ENCODE measurements at regions not wholly inside any gene's neighbourhood (a gene's known extent, or its start where the extent isn't known, plus 50 kb on each side); places are given as distances from the start of the nearest gene placed in this dataset.
"Not testable (repeated sequence)": the region's sequence is repeated elsewhere in the genome, so short reads cannot be mapped to it uniquely, and the experiment has no call there.

GRCh38 chr19:30263830-30264381 is 108.3 kb upstream of the ZNF536 start:
- Histone ChIP-seq H3K4me2 (ENCODE audit: low read depth, low read length) (no peak overlapping the region), H3K9ac (ENCODE audit: low read depth, low read length) (no peak overlapping the region), H2BK120ac (ENCODE audit: low read depth, low read length) (no peak overlapping the region), H4K20me1 (ENCODE audit: insufficient read depth, low read length) (no peaks in the 10 kb centered on the region), H3K36me3 (ENCODE audit: control insufficient read depth, insufficient read depth, low read length) (no peaks in the 10 kb centered on the region), H3K4ac (ENCODE audit: low read depth, low read length) (no peak overlapping the region), H2BK15ac (ENCODE audit: low read depth, low read length) (no peak overlapping the region), H3K4me1 (ENCODE audit: control insufficient read depth, insufficient read depth, low read length) (no peaks in the 10 kb centered on the region), H4K91ac (ENCODE audit: insufficient read depth, low read depth, low read length) (no peak overlapping the region), H3K23ac (ENCODE audit: low read depth, low read length) (no peak overlapping the region), H3K14ac (replicated peaks; ENCODE audit: low read depth, low read length) (no peak overlapping the region), H3K27ac (ENCODE audit: insufficient read depth, low read length) (no peak overlapping the region), H2AFZ (replicated peaks; ENCODE audit: low read length, poor library complexity) (no peak overlapping the region), H2BK20ac (ENCODE audit: low read depth, low read length) (no peak overlapping the region), H3K4me3 (ENCODE audit: insufficient read depth, low read depth, low read length) (no peak overlapping the region), H4K5ac (ENCODE audit: low read depth, low read length) (no peak overlapping the region), H3K9me1 (ENCODE audit: insufficient read depth, low read length) (no peaks in the 10 kb centered on the region), H4K8ac (ENCODE audit: low read depth in 2 of 2, low read length in 2 of 2) (no peak overlapping the region), H2AK9ac (replicated peaks; ENCODE audit: low read depth, low read length, poor library complexity) (no peak overlapping the region), H3K27me3 (ENCODE audit: control insufficient read depth, insufficient read depth, low read length) (no peaks in the 10 kb centered on the region), H3K9me3 (ENCODE audit: control insufficient read depth, insufficient read depth, low read length) (peaks cover 14% of the 10 kb centered on the region; the same call in 1 of the 2 replicates), H3K79me1 (ENCODE audit: low read depth in 1 of 2, low read length in 2 of 2) (no peaks in the 10 kb centered on the region), H3K18ac (ENCODE audit: low read depth, low read length) (no peak overlapping the region), H3K56ac (ENCODE audit: extremely low read depth, insufficient read depth, low read length) (no peak overlapping the region), H2BK5ac (ENCODE audit: low read depth, low read length, poor library complexity, severe bottlenecking) (no peak overlapping the region), H2AK5ac (ENCODE audit: low read depth, low read length) (no peak overlapping the region)
- intact Hi-C loops (cut with micrococcal nuclease) (no loop called here), in situ Hi-C loops (cut with MboI; ENCODE audit: low sequenced_read_pairs) (no loop called here), dilution Hi-C loops (cut with HindIII; ENCODE audit: low sequenced_read_pairs, unreplicated experiment) (no loop called here)
- ChIA-PET POLR2A (ENCODE audit: unreplicated experiment) (no interaction called here), CTCF (no interaction called here)
- no CpG with 5 or more reads among the region's 6 CpGs for WGBS, 2 experiments (ENCODE audit: extremely low coverage in 2 of 2, insufficient read length in 1 of 2)
- ATAC-seq (ENCODE audit: low read depth) (no peak), DNase-seq (no peak)
- TF ChIP-seq NFE2L2 (IDR thresholded peaks at IDR 0.05; ENCODE audit: low read depth, low read length) (no peak), RAD21 (IDR thresholded peaks at IDR 0.05; ENCODE audit: low read length) (no peak)
- no TSS peak for BruUV-seq (replicated peaks)

GRCh38 chr19:30265918-30266317 is 106.3 kb upstream of the ZNF536 start:
- H3K18ac ChIP-seq (ENCODE audit: low read depth, low read length); H3K14ac ChIP-seq (replicated peaks; ENCODE audit: low read depth, low read length); POLR2A ChIA-PET (ENCODE audit: unreplicated experiment); H3K27ac ChIP-seq (ENCODE audit: insufficient read depth, low read length); H3K9me3 ChIP-seq (ENCODE audit: control insufficient read depth, insufficient read depth, low read length); H3K9me1 ChIP-seq (ENCODE audit: insufficient read depth, low read length); H3K56ac ChIP-seq (ENCODE audit: extremely low read depth, insufficient read depth, low read length); H3K4ac ChIP-seq (ENCODE audit: low read depth, low read length); H3K4me2 ChIP-seq (ENCODE audit: low read depth, low read length); intact Hi-C loops (cut with micrococcal nuclease); H2BK15ac ChIP-seq (ENCODE audit: low read depth, low read length); H3K27me3 ChIP-seq (ENCODE audit: control insufficient read depth, insufficient read depth, low read length); H3K36me3 ChIP-seq (ENCODE audit: control insufficient read depth, insufficient read depth, low read length); H3K4me1 ChIP-seq (ENCODE audit: control insufficient read depth, insufficient read depth, low read length); H4K5ac ChIP-seq (ENCODE audit: low read depth, low read length); in situ Hi-C loops (cut with MboI; ENCODE audit: low sequenced_read_pairs); H2BK120ac ChIP-seq (ENCODE audit: low read depth, low read length); H2BK5ac ChIP-seq (ENCODE audit: low read depth, low read length, poor library complexity, severe bottlenecking); dilution Hi-C loops (cut with HindIII; ENCODE audit: low sequenced_read_pairs, unreplicated experiment); DNase-seq; H3K4me3 ChIP-seq (ENCODE audit: insufficient read depth, low read depth, low read length); H2AK5ac ChIP-seq (ENCODE audit: low read depth, low read length); ATAC-seq (ENCODE audit: low read depth); H3K23ac ChIP-seq (ENCODE audit: low read depth, low read length); H3K9ac ChIP-seq (ENCODE audit: low read depth, low read length); BruUV-seq (replicated peaks); H4K91ac ChIP-seq (ENCODE audit: insufficient read depth, low read depth, low read length); H4K20me1 ChIP-seq (ENCODE audit: insufficient read depth, low read length); H4K8ac ChIP-seq (ENCODE audit: low read depth in 2 of 2, low read length in 2 of 2); H3K79me1 ChIP-seq (ENCODE audit: low read depth in 1 of 2, low read length in 2 of 2); H2AFZ ChIP-seq (replicated peaks; ENCODE audit: low read length, poor library complexity); H2AK9ac ChIP-seq (replicated peaks; ENCODE audit: low read depth, low read length, poor library complexity); H2BK20ac ChIP-seq (ENCODE audit: low read depth, low read length): not testable (repeated sequence)
- no CpG with 5 or more reads among the region's 2 CpGs for WGBS, 2 experiments (ENCODE audit: extremely low coverage in 2 of 2, insufficient read length in 1 of 2)
- CTCF ChIA-PET: interaction anchor here (0.7 kb wide), 1 partner anchor 1353 kb away, joined by 5 read pairs; no protein-coding TSS in a partner anchor

Data from IMR-90 (cell line).